Transverse colon (tissue), 4 donors: ENCODE measurements at regions not wholly inside any gene's neighbourhood (a gene's known extent, or its start where the extent isn't known, plus 50 kb on each side); places are given as distances from the start of the nearest gene placed in this dataset.

Experiments used
- DNase-seq: peaks from one replicate; pipeline ENCODE4 v3.0.0-alpha.2; 2019
- H3K27ac ChIP-seq, 4 donors: fragments of 200-600 bp; sonication (generic); 2 replicates each; pipeline ENCODE4 v1.5.1; 2016 to 2018; ENCODE audit warnings: inconsistent platforms in 4 of 4
- H3K27me3 ChIP-seq: fragments of 200-600 bp; sonication (generic); 2 replicates; pipeline ENCODE4 v1.5.1; 2017; ENCODE audit warnings: inconsistent platforms
- H3K36me3 ChIP-seq, 4 donors: fragments of 200-600 bp; sonication (generic); 2 replicates each; pipeline ENCODE4 v1.5.1; 2017 to 2019; ENCODE audit warnings: inconsistent platforms in 4 of 4
- H3K4me1 ChIP-seq, 4 donors: fragments of 200-600 bp; sonication (generic); 2 replicates each; pipeline ENCODE4 v1.5.1; 2017 to 2020; ENCODE audit warnings: inconsistent platforms in 4 of 4
- H3K4me3 ChIP-seq, 4 donors: fragments of 200-600 bp; sonication (generic); 1 replicate in 1 of 4; 2 replicates in 3 of 4; pipeline versions ENCODE4 v1.5.1 to v1.6.1; 2017 to 2019; ENCODE audit warnings: inconsistent platforms in 4 of 4
- H3K9me3 ChIP-seq, 2 donors: fragments of 200-600 bp; sonication (generic); 2 replicates each; pipeline ENCODE4 v1.5.1; 2017 to 2019; ENCODE audit warnings: inconsistent platforms in 2 of 2
- CTCF ChIP-seq, 5 experiments: fragments of 200-600 bp in 3 of 5; fragments of 450-650 bp in 2 of 5; sonication (generic) in 3 of 5; IDR thresholded peaks; 1 replicate in 2 of 5; 2 replicates in 3 of 5; pipeline ENCODE4 v1.5.1; 2016 to 2017; ENCODE audit warnings: antibody characterized with exemption in 5 of 5, inconsistent platforms in 3 of 5, mild to moderate bottlenecking in 2 of 5, moderate library complexity in 1 of 5
- EP300 ChIP-seq: sonication (generic); formaldehyde crosslinking; IDR thresholded peaks from one replicate; pipeline ENCODE4 v1.6.1; 2017; ENCODE audit warnings: antibody characterized with exemption, low read depth
- POLR2A ChIP-seq: fragments of 450-650 bp; IDR thresholded peaks from one replicate; pipeline ENCODE4 v1.6.1; 2016; ENCODE audit warnings: antibody characterized with exemption, mild to moderate bottlenecking, moderate library complexity
- POLR2AphosphoS5 ChIP-seq, 3 donors: sonication (generic); formaldehyde crosslinking; IDR thresholded peaks; one replicate each; pipeline ENCODE4 v1.6.1; 2016; ENCODE audit warnings: antibody characterized with exemption in 3 of 3
- WGBS, 2 donors: methylation state at CpG; one replicate each; pipeline ENCODE4 v1.1.5; 2018; ENCODE audit warnings: low coverage in 1 of 2; 5-methylcytosine and 5-hydroxymethylcytosine counted together
- in situ Hi-C, 4 donors: fragments of 200-750 bp; cut with MboI; loops; one replicate each; pipeline versions ENCODE4 v1.15.0 to v1.15.1; 2017; ENCODE audit warnings: low sequenced_read_pairs in 3 of 4, low pct_ligation_motif_present in 1 of 4, low pct_unique_long_range_greater_than_20kb in 1 of 4
- intact Hi-C: fragments of 100-400 bp; cut with DNase I; formaldehyde crosslinking; loops from one replicate; pipeline ENCODE4 v1.15.1; 2023; ENCODE audit warnings: low total_unique reads

GRCh38 chr7:17071866-17072265 is 190.1 kb upstream of the AGR3 start:
- Histone ChIP-seq H3K27ac (no peak overlapping the region), H3K4me3 (no peak overlapping the region), H3K36me3 (no peaks in the 10 kb centered on the region), H3K27me3 (no peaks in the 10 kb centered on the region), H3K9me3 (no peaks in the 10 kb centered on the region), H3K4me1 (no peaks in the 10 kb centered on the region)
- no peak for DNase-seq
- 56 to 75% methylated on average over 1 of the region's 1 CpG for WGBS, 2 donors
- TF ChIP-seq POLR2A = no peak
- TF ChIP-seq EP300 = no peak
- TF ChIP-seq CTCF (IDR thresholded peaks at IDR 0.05) = no peak
- no peak for TF ChIP-seq POLR2AphosphoS5 (IDR thresholded peaks at IDR 0.05)
- in situ Hi-C loops (no loop called here), intact Hi-C loops (no loop called here)

- in situ Hi-C loops (no loop called here), intact Hi-C loops (no loop called here)
- no peak for TF ChIP-seq EP300
- no peak for TF ChIP-seq POLR2A
- no peak for TF ChIP-seq POLR2AphosphoS5 (IDR thresholded peaks at IDR 0.05)
- TF ChIP-seq CTCF (IDR thresholded peaks at IDR 0.05) = no peak
- H3K36me3 ChIP-seq = no peaks in the 10 kb centered on the region
- H3K4me3 ChIP-seq = no peak overlapping the region
- no peak for DNase-seq
- H3K4me1 ChIP-seq = no peaks in the 10 kb centered on the region
- no peaks in the 10 kb centered on the region for H3K9me3 ChIP-seq
- no peak overlapping the region for H3K27ac ChIP-seq
- WGBS, 2 donors = 82 to 89% methylated on average over 6 of the region's 6 CpGs
- H3K27me3 ChIP-seq = no peaks in the 10 kb centered on the region
These were observed 193.9 kb upstream of the AGR3 start for GRCh38 chr7:17075601-17076255.

- no peak for DNase-seq
- 96% methylated on average over 6 of the region's 6 CpGs for WGBS, 2 donors
- H3K9me3 ChIP-seq = peaks cover 0 to 4% of the 10 kb centered on the region in 2 donors
- no peaks in the 10 kb centered on the region for H3K27me3 ChIP-seq
- H3K36me3 ChIP-seq = no peaks in the 10 kb centered on the region
- H3K4me1 ChIP-seq = no peaks in the 10 kb centered on the region
- no peak overlapping the region for H3K27ac ChIP-seq
- in situ Hi-C loops (no loop called here), intact Hi-C loops (no loop called here)
- no peak overlapping the region for H3K4me3 ChIP-seq
- no peak for TF ChIP-seq POLR2A
- TF ChIP-seq EP300 = no peak
- no peak for TF ChIP-seq POLR2AphosphoS5 (IDR thresholded peaks at IDR 0.05)
- TF ChIP-seq CTCF (IDR thresholded peaks at IDR 0.05) = no peak
These were observed 196.5 kb upstream of the AGR3 start for GRCh38 chr7:17078298-17078697.

GRCh38 chr7:17083392-17084165 is 201.8 kb upstream of the AGR3 start:
- 77 to 82% methylated on average over 4 of the region's 4 CpGs for WGBS, 2 donors
- Histone ChIP-seq H3K4me3 (no peak overlapping the region), H3K9me3 (peaks cover 0 to 4% of the 10 kb centered on the region in 2 donors), H3K27ac (peak overlapping the region in 2 of 4 donors; percentile 16 to 32), H3K27me3 (no peaks in the 10 kb centered on the region), H3K4me1 (peaks cover 0 to 14% (median 0%) of the 10 kb centered on the region in 4 donors), H3K36me3 (no peaks in the 10 kb centered on the region)
- intact Hi-C loops (no loop called here), in situ Hi-C loops (no loop called here)
- DNase-seq = no peak
- TF ChIP-seq POLR2AphosphoS5 (IDR thresholded peaks at IDR 0.05) (no peak), EP300 (no peak), CTCF (IDR thresholded peaks at IDR 0.05) (no peak), POLR2A (no peak)
